Aorta (tissue), 5 donors: ENCODE measurements at regions not wholly inside any gene's neighbourhood (a gene's known extent, or its start where the extent isn't known, plus 50 kb on each side); places are given as distances from the start of the nearest gene placed in this dataset.

Experiments
- ATAC-seq: fragments of 200-7000 bp; cut with Tn5 transposase; one replicate; pipeline ENCODE4 v1.9.1; 2022; ENCODE audit warnings: moderate library complexity; ENCODE audit not compliant: low FRiP score
- DNase-seq, 2 donors: peaks; one replicate each; pipeline ENCODE4 v3.0.0-alpha.2; 2020
- H3K27ac ChIP-seq, 2 donors: one replicate each; pipeline ENCODE4 v1.5.1; 2013; ENCODE audit warnings: low read length in 2 of 2, mild to moderate bottlenecking in 2 of 2, moderate library complexity in 2 of 2, control low read depth in 1 of 2, inconsistent platforms in 1 of 2, low read depth in 1 of 2
- H3K27me3 ChIP-seq, 2 donors: one replicate each; pipeline ENCODE4 v1.6.1; 2013; ENCODE audit warnings: control low read depth in 1 of 2, low read length in 1 of 2, mild to moderate bottlenecking in 1 of 2, moderate library complexity in 1 of 2; ENCODE audit not compliant: insufficient read depth in 2 of 2, control insufficient read depth in 1 of 2
- H3K36me3 ChIP-seq, 2 donors: one replicate each; pipeline ENCODE4 v1.6.1; 2013; ENCODE audit warnings: control low read depth in 1 of 2, low read length in 1 of 2, mild to moderate bottlenecking in 1 of 2; ENCODE audit not compliant: insufficient read depth in 2 of 2, control insufficient read depth in 1 of 2
- H3K4me1 ChIP-seq, 2 donors: one replicate each; pipeline ENCODE4 v1.6.1; 2013; ENCODE audit warnings: low read length in 2 of 2, control low read depth in 1 of 2, mild to moderate bottlenecking in 1 of 2, moderate library complexity in 1 of 2; ENCODE audit not compliant: insufficient read depth in 2 of 2, control insufficient read depth in 1 of 2
- H3K4me3 ChIP-seq, 2 donors: one replicate each; pipeline ENCODE4 v1.5.1; 2013; ENCODE audit warnings: low read length in 2 of 2, control low read depth in 1 of 2, mild to moderate bottlenecking in 1 of 2
- H3K9me3 ChIP-seq: one replicate; pipeline ENCODE4 v1.6.1; 2013; ENCODE audit warnings: mild to moderate bottlenecking, low read length; ENCODE audit not compliant: control insufficient read depth
- WGBS, 2 donors: extraction: QIAGEN DNeasy Blood & Tissue Kit; methylation state at CpG; one replicate each; pipeline ENCODE4 v1.1.7; 2013; 5-methylcytosine and 5-hydroxymethylcytosine counted together
- intact Hi-C, 2 donors: fragments of 100-400 bp; cut with DNase I; formaldehyde crosslinking; loops; one replicate each; pipeline versions ENCODE4 v1.14.2 to v1.15.0; 2022
- donor health status: healthy with polysubstance abuse.
- donor health status: Bipolar disorder and iron deficiency.
- donor health status: DM: no; HTN: no; CAD: no.
- donor health status: DM: no; HTN: no; CAD: no.
- donor health status: DM: yes; HTN: yes; CAD: no.

- Histone ChIP-seq H3K9me3 (no peaks in the 10 kb centered on the region), H3K27ac (no peak overlapping the region), H3K4me1 (no peaks in the 10 kb centered on the region), H3K4me3 (no peak overlapping the region), H3K36me3 (no peaks in the 10 kb centered on the region), H3K27me3 (no peaks in the 10 kb centered on the region)
- 91 to 92% methylated on average over 41 of the region's 41 CpGs for WGBS, 2 donors
- DNase-seq = no peak
- intact Hi-C loops = loop anchor here in 1 of 2 donors (2.0 to 5.0 kb wide), 3 partner anchors 21 to 238 kb away; partner anchors contain the start of gene GSE1
- no peak for ATAC-seq
Observed at GRCh38 chr16:85373741-85374570, 239.2 kb upstream of the GSE1 start.

GRCh38 chr16:85374571-85374872, 238.6 kb upstream of the GSE1 start:
- H3K4me3 ChIP-seq = no peak overlapping the region
- H3K36me3 ChIP-seq = no peaks in the 10 kb centered on the region
- H3K9me3 ChIP-seq = no peaks in the 10 kb centered on the region
- DNase-seq = no peak
- H3K4me1 ChIP-seq = no peaks in the 10 kb centered on the region
- ATAC-seq = no peak
- intact Hi-C loops = loop anchor here in 1 of 2 donors (2.0 to 5.0 kb wide), 3 partner anchors 20 to 238 kb away; partner anchors contain the start of gene GSE1
- 72 to 82% methylated on average over 10 of the region's 10 CpGs for WGBS, 2 donors
- H3K27me3 ChIP-seq = no peaks in the 10 kb centered on the region
- H3K27ac ChIP-seq = no peak overlapping the region

- WGBS, 2 donors = 96 to 97% methylated on average over 8 of the region's 8 CpGs
- ATAC-seq (no peak), DNase-seq (no peak)
- no peak overlapping the region for H3K4me3 ChIP-seq
- H3K9me3 ChIP-seq = no peaks in the 10 kb centered on the region
- no peak overlapping the region for H3K27ac ChIP-seq
- intact Hi-C loops = loop anchor here in 1 of 2 donors (2.0 kb wide), 1 partner anchor 20 kb away; no protein-coding TSS in a partner anchor
- no peaks in the 10 kb centered on the region for H3K4me1 ChIP-seq
- no peaks in the 10 kb centered on the region for H3K36me3 ChIP-seq
- H3K27me3 ChIP-seq = no peaks in the 10 kb centered on the region
Observed at GRCh38 chr16:85375282-85375681, 237.8 kb upstream of the GSE1 start.

- no peaks in the 10 kb centered on the region for H3K9me3 ChIP-seq
- H3K4me1 ChIP-seq = no peaks in the 10 kb centered on the region
- no peaks in the 10 kb centered on the region for H3K36me3 ChIP-seq
- intact Hi-C loops = no loop called here
- 26 to 45% methylated on average over 21 to 29 of the region's 29 CpGs for WGBS, 2 donors
- H3K27me3 ChIP-seq = no peaks in the 10 kb centered on the region
- ATAC-seq = peak; percentile 62
- H3K4me3 ChIP-seq = no peak overlapping the region
- peak; percentile 77 to 89 for DNase-seq
- H3K27ac ChIP-seq = peak overlapping the region in 1 of 2 donors; percentile 33
Observed at GRCh38 chr16:85376292-85377095, 236.6 kb upstream of the GSE1 start.

- ATAC-seq = no peak
- Histone ChIP-seq H3K4me1 (no peaks in the 10 kb centered on the region), H3K36me3 (no peaks in the 10 kb centered on the region), H3K9me3 (no peaks in the 10 kb centered on the region), H3K4me3 (no peak overlapping the region), H3K27ac (no peak overlapping the region), H3K27me3 (no peaks in the 10 kb centered on the region)
- intact Hi-C loops = no loop called here
- DNase-seq = no peak
- 66 to 67% methylated on average over 15 to 16 of the region's 16 CpGs for WGBS, 2 donors
Observed at GRCh38 chr16:85377388-85378144, 235.6 kb upstream of the GSE1 start.

GRCh38 chr16:85378145-85379040, 234.7 kb upstream of the GSE1 start:
- ATAC-seq (no peak), DNase-seq (no peak)
- H3K4me1 ChIP-seq = no peaks in the 10 kb centered on the region
- H3K36me3 ChIP-seq = no peaks in the 10 kb centered on the region
- 75 to 86% methylated on average over 15 to 16 of the region's 16 CpGs for WGBS, 2 donors
- H3K27me3 ChIP-seq = no peaks in the 10 kb centered on the region
- H3K4me3 ChIP-seq = no peak overlapping the region
- intact Hi-C loops = no loop called here
- no peak overlapping the region for H3K27ac ChIP-seq
- no peaks in the 10 kb centered on the region for H3K9me3 ChIP-seq

GRCh38 chr16:85379041-85380001, 233.8 kb upstream of the GSE1 start:
- Histone ChIP-seq H3K4me3 (no peak overlapping the region), H3K4me1 (no peaks in the 10 kb centered on the region), H3K27ac (no peak overlapping the region), H3K27me3 (no peaks in the 10 kb centered on the region), H3K9me3 (no peaks in the 10 kb centered on the region), H3K36me3 (no peaks in the 10 kb centered on the region)
- WGBS, 2 donors = 87 to 90% methylated on average over 15 of the region's 15 CpGs
- DNase-seq = no peak
- ATAC-seq = no peak
- intact Hi-C loops = no loop called here
